GM23338 (cell line): ENCODE measurements at regions not wholly inside any gene's neighbourhood (a gene's known extent, or its start where the extent isn't known, plus 50 kb on each side); places are given as distances from the start of the nearest gene placed in this dataset.

ENCODE experiments used
- ATAC-seq: fragments of 200-7000 bp; cut with Tn5 transposase; 3 replicates; pipeline ENCODE4 v1.9.1; 2020
- DNase-seq: peaks from one replicate; pipeline ENCODE4 v3.0.0-alpha.2; 2015; ENCODE audit warnings: low spot score
- H2AFZ ChIP-seq: fragments of 200-600 bp; sonication (generic); 2 replicates; pipeline ENCODE4 v1.8.0; 2016; ENCODE audit warnings: antibody characterized with exemption, mild to moderate bottlenecking, moderate library complexity
- H3F3A ChIP-seq: fragments of 200-600 bp; sonication (generic); replicated peaks from 2 replicates; pipeline ENCODE4 v1.8.0; 2017; ENCODE audit warnings: antibody characterized with exemption, mixed run types, low read depth
- H3K27ac ChIP-seq: fragments of 200-600 bp; sonication (generic); 2 replicates; pipeline ENCODE4 v1.6.1; 2016; ENCODE audit warnings: low read depth
- H3K27me3 ChIP-seq: fragments of 200-600 bp; sonication (generic); 2 replicates; pipeline ENCODE4 v1.8.0; 2016; ENCODE audit warnings: mild to moderate bottlenecking, mixed run types, moderate library complexity; ENCODE audit not compliant: insufficient read depth
- H3K36me3 ChIP-seq: fragments of 200-600 bp; sonication (generic); 2 replicates; pipeline ENCODE4 v1.8.0; 2016; ENCODE audit warnings: mild to moderate bottlenecking; ENCODE audit not compliant: insufficient read depth
- H3K4me1 ChIP-seq: fragments of 200-600 bp; sonication (generic); 2 replicates; pipeline ENCODE4 v1.8.0; 2016; ENCODE audit warnings: mild to moderate bottlenecking, moderate library complexity; ENCODE audit not compliant: insufficient read depth
- H3K4me2 ChIP-seq: fragments of 200-600 bp; sonication (generic); 2 replicates; pipeline ENCODE4 v1.7.1; 2017; ENCODE audit warnings: mixed run types
- H3K4me3 ChIP-seq: fragments of 200-600 bp; sonication (generic); 2 replicates; pipeline ENCODE4 v1.6.1; 2016; ENCODE audit warnings: mixed run types
- H3K79me2 ChIP-seq: fragments of 200-600 bp; sonication (generic); replicated peaks from 2 replicates; pipeline ENCODE4 v1.8.0; 2017; ENCODE audit warnings: mild to moderate bottlenecking; ENCODE audit not compliant: insufficient read depth
- H3K9me2 ChIP-seq: fragments of 200-600 bp; sonication (generic); 2 replicates; pipeline ENCODE4 v1.8.0; 2017; ENCODE audit not compliant: insufficient read depth
- H4K20me1 ChIP-seq: fragments of 200-600 bp; sonication (generic); replicated peaks from 2 replicates; pipeline ENCODE4 v1.8.0; 2017; ENCODE audit warnings: mild to moderate bottlenecking; ENCODE audit not compliant: insufficient read depth
- H3K27ac Mint-ChIP-seq: 2 replicates; pipeline ENCODE4 v1.8.0; 2020; ENCODE audit warnings: inconsistent platforms, mild to moderate bottlenecking, moderate library complexity, mixed read lengths
- H3K27me3 Mint-ChIP-seq: 3 replicates; pipeline ENCODE4 v1.8.0; 2022; ENCODE audit warnings: low read depth, mild to moderate bottlenecking, moderate library complexity, mixed read lengths, inconsistent platforms; ENCODE audit not compliant: insufficient read depth, poor library complexity
- H3K36me3 Mint-ChIP-seq: 3 replicates; pipeline ENCODE4 v1.8.0; 2021; ENCODE audit warnings: low read depth, mild to moderate bottlenecking, inconsistent platforms, moderate library complexity, mixed read lengths
- H3K4me1 Mint-ChIP-seq: 3 replicates; pipeline ENCODE4 v1.8.0; 2020; ENCODE audit warnings: mild to moderate bottlenecking, inconsistent platforms, mixed read lengths
- H3K4me3 Mint-ChIP-seq: 3 replicates; pipeline ENCODE4 v1.8.0; 2021; ENCODE audit warnings: moderate library complexity, mild to moderate bottlenecking, inconsistent platforms, mixed read lengths
- H3K9me3 Mint-ChIP-seq: 3 replicates; pipeline ENCODE4 v1.8.0; 2020; ENCODE audit warnings: moderate library complexity, mild to moderate bottlenecking, inconsistent platforms, mixed read lengths
- CTCF ChIP-seq, 2 experiments: fragments of 200-600 bp in 1 of 2; sonication (generic) in 1 of 2; conservative IDR thresholded peaks; 2 replicates each; pipeline versions ENCODE4 v1.5.1 to v1.6.1; 2016 to 2017; ENCODE audit warnings: antibody characterized with exemption in 2 of 2, low read depth in 2 of 2, mild to moderate bottlenecking in 2 of 2, moderate library complexity in 1 of 2
- EZH2 ChIP-seq: fragments of 200-600 bp; sonication (generic); IDR thresholded peaks from one replicate; pipeline ENCODE4 v1.8.0; 2017; ENCODE audit warnings: antibody characterized with exemption, mild to moderate bottlenecking, low read depth; ENCODE audit not compliant: unreplicated experiment
- EZH2phosphoT487 ChIP-seq: fragments of 200-600 bp; sonication (generic); IDR thresholded peaks from one replicate; pipeline ENCODE4 v1.8.1; 2018; ENCODE audit warnings: antibody characterized with exemption; ENCODE audit not compliant: unreplicated experiment
- JUNB ChIP-seq: IDR thresholded peaks from one replicate; pipeline ENCODE4 v1.6.1; 2016; ENCODE audit warnings: antibody characterized with exemption; ENCODE audit not compliant: unreplicated experiment
- NANOG ChIP-seq: IDR thresholded peaks from 2 replicates; pipeline ENCODE4 v1.6.1; 2016; ENCODE audit warnings: antibody characterized with exemption, borderline replicate concordance
- POLR2AphosphoS5 ChIP-seq: IDR thresholded peaks from 2 replicates; pipeline ENCODE4 v1.6.1; 2016; ENCODE audit warnings: antibody characterized with exemption, low read depth
- REST ChIP-seq: IDR thresholded peaks from one replicate; pipeline ENCODE4 v1.6.1; 2018; ENCODE audit warnings: antibody characterized with exemption; ENCODE audit not compliant: unreplicated experiment
- STAT1 ChIP-seq: IDR thresholded peaks from one replicate; pipeline ENCODE4 v1.6.1; 2016; ENCODE audit warnings: antibody characterized with exemption; ENCODE audit not compliant: unreplicated experiment

- TF ChIP-seq EZH2 (no peak), REST (no peak), POLR2AphosphoS5 (no peak)
- Histone ChIP-seq H3K9me2 (no peaks in the 10 kb centered on the region), H3K4me3 (no peak overlapping the region), H2AFZ (peak overlapping the region; percentile 11; the same call in 1 of the 2 replicates), H3F3A (no peaks in the 10 kb centered on the region), H3K27ac (no peak overlapping the region), H3K79me2 (no peaks in the 10 kb centered on the region), H3K36me3 (no peaks in the 10 kb centered on the region), H3K27me3 (no peaks in the 10 kb centered on the region), H3K4me1 (no peaks in the 10 kb centered on the region), H3K4me2 (no peak overlapping the region), H4K20me1 (no peaks in the 10 kb centered on the region)
- Mint-ChIP-seq H3K4me1 (peaks cover 4% of the 10 kb centered on the region; the same call in 2 of the 3 replicates), H3K36me3 (no peaks in the 10 kb centered on the region), H3K27me3 (no peaks in the 10 kb centered on the region), H3K9me3 (no peaks in the 10 kb centered on the region; the same call in 2 of the 3 replicates), H3K4me3 (no peak overlapping the region), H3K27ac (no peak overlapping the region)
- ATAC-seq (no peak), DNase-seq (no peak)
These were observed 471.8 kb downstream of the KIF4B start for GRCh38 chr5:155485386-155485785.

GRCh38 chr5:155489949-155490348, 476.4 kb downstream of the KIF4B start:
- Histone ChIP-seq H3K27me3 (no peaks in the 10 kb centered on the region), H4K20me1 (no peaks in the 10 kb centered on the region), H2AFZ (no peak overlapping the region), H3K27ac (no peak overlapping the region), H3K79me2 (no peaks in the 10 kb centered on the region), H3K4me1 (peaks cover 5% of the 10 kb centered on the region; the same call in 1 of the 2 replicates), H3F3A (no peaks in the 10 kb centered on the region), H3K9me2 (no peaks in the 10 kb centered on the region), H3K4me3 (no peak overlapping the region), H3K4me2 (no peak overlapping the region), H3K36me3 (no peaks in the 10 kb centered on the region)
- H3K27me3 Mint-ChIP-seq = no peaks in the 10 kb centered on the region
- ATAC-seq (no peak), DNase-seq (no peak)
- TF ChIP-seq NANOG (no peak), EZH2phosphoT487 (no peak), POLR2AphosphoS5 (no peak), JUNB (no peak), REST (no peak), STAT1 (no peak), CTCF (conservative IDR thresholded peaks at IDR 0.05; ENCODE audit: low read depth in 2 of 2) (no peak)
- H3K27ac Mint-ChIP-seq = no peak overlapping the region
- no peak overlapping the region for H3K4me3 Mint-ChIP-seq
- H3K4me1 Mint-ChIP-seq = peaks cover 4% of the 10 kb centered on the region; the same call in 2 of the 3 replicates
- no peaks in the 10 kb centered on the region; the same call in 2 of the 3 replicates for H3K9me3 Mint-ChIP-seq
- no peaks in the 10 kb centered on the region for H3K36me3 Mint-ChIP-seq
